ENCODE measurements at regions not wholly inside any gene's neighbourhood (a gene's known extent, or its start where the extent isn't known, plus 50 kb on each side); places are given as distances from the start of the nearest gene placed in this dataset.
"Not testable (repeated sequence)": the region's sequence is repeated elsewhere in the genome, so short reads cannot be mapped to it uniquely, and the experiment has no call there.

DNA sequence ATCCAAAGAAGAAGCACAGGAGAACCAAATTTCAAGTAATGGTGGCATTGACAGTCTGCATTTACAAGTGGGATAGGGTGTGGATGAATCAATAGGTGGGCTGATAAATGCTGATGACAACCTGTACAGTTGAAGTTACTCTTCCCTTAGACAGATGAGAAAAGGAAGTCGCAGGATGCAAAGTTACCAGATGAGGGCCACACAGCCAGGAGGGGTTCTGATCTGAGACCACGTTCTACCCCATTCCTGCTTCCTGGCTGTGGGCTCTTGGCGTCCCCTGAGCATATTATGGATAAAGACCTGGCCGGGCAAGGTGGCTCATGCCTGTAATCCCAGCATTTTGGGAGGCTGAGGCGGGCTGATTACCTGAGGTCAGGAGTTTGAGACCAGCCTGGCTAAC, 104.6 kb downstream of the EOMES start:
- H3K27me3 ChIP-seq (replicated peaks) = no peaks in the 10 kb centered on the region

DNA sequence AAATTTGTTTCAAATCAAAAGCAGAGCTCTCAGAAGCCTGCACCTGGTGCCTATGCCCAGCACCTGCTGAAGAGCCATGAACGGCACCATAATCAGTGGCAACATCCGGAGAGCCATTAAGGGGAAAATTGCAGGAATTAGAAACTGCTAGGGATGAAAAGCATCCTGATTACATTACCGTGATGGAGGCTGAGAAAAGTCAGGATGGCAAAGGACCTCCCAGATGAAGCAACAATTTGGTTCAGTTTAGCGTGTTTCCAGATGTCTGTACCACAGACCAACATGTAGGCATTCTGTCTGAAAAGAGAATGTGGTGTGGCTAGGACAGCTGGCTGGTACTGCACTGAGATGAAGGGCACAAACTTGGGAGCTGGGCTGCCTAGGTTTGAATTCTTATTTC, 106.1 kb downstream of the EOMES start:
- Histone ChIP-seq H3K9me3 (replicated peaks) (peaks cover 4% of the 10 kb centered on the region), H3K27ac (no peak overlapping the region), H3K27me3 (replicated peaks) (no peaks in the 10 kb centered on the region), H3K4me3 (no peak overlapping the region), H3K4me1 (replicated peaks) (peaks cover 42% of the 10 kb centered on the region), H3K36me3 (no peaks in the 10 kb centered on the region)
- DNase-seq (ENCODE audit: low read depth in 1 of 2, low spot score in 2 of 2) = no peak

More for the DNA sequence above, 104.6 kb downstream of the EOMES start:
- DNase-seq (ENCODE audit: low read depth in 1 of 2, low spot score in 2 of 2) = no peak
- peaks cover 4% of the 10 kb centered on the region for H3K9me3 ChIP-seq (replicated peaks)
- no peak overlapping the region for H3K4me3 ChIP-seq
- H3K27ac ChIP-seq = no peak overlapping the region
- peaks cover 45% of the 10 kb centered on the region for H3K4me1 ChIP-seq (replicated peaks)
- H3K36me3 ChIP-seq = no peaks in the 10 kb centered on the region

DNA sequence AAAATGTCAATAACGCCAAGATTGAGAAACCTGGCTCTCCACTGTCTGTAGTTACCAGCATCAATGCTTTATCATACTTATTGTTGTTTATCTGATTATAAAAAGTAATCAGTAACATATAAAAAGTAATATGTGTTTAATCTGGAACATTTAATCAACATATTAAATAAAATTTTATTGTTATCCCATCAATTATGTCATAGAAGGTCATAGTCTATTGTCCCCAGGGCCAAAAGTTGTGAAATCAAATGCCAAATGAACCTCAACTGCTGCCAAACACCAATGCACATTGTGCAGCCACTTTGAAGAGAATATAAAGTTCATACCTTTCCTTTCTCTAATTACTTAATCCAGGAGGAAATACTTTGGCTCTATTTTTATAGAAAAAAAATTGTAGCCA, 106.6 kb downstream of the EOMES start:
- Histone ChIP-seq H3K4me3 (no peak overlapping the region), H3K27me3 (replicated peaks) (no peaks in the 10 kb centered on the region), H3K9me3 (replicated peaks) (peaks cover 4% of the 10 kb centered on the region), H3K27ac (no peak overlapping the region), H3K36me3 (no peaks in the 10 kb centered on the region), H3K4me1 (replicated peaks) (peaks cover 42% of the 10 kb centered on the region)
- no peak for DNase-seq (ENCODE audit: low read depth in 1 of 2, low spot score in 2 of 2)

GRCh38 chr3:27614592-27614991, 107.5 kb downstream of the EOMES start:
- Histone ChIP-seq H3K4me3 (no peak overlapping the region), H3K9me3 (replicated peaks) (peaks cover 4% of the 10 kb centered on the region), H3K27ac (peak overlapping the region; percentile 22; the same call in 1 of the 2 replicates), H3K27me3 (replicated peaks) (no peaks in the 10 kb centered on the region), H3K4me1 (replicated peaks) (peaks cover 42% of the 10 kb centered on the region), H3K36me3 (no peaks in the 10 kb centered on the region)
- DNase-seq (ENCODE audit: low read depth in 1 of 2, low spot score in 2 of 2) = peak in 1 of 2 experiments; percentile 45

GRCh38 chr3:27613846-27614500, 108.2 kb downstream of the EOMES start:
- Histone ChIP-seq H3K4me1 (replicated peaks) (peaks cover 38% of the 10 kb centered on the region), H3K36me3 (no peaks in the 10 kb centered on the region), H3K4me3 (no peak overlapping the region), H3K27ac (peak overlapping the region; percentile 22), H3K9me3 (replicated peaks) (peaks cover 4% of the 10 kb centered on the region), H3K27me3 (replicated peaks) (no peaks in the 10 kb centered on the region)
- no peak for DNase-seq (ENCODE audit: low read depth in 1 of 2, low spot score in 2 of 2)

- H3K27ac ChIP-seq = no peak overlapping the region
- H3K4me3 ChIP-seq = no peak overlapping the region
- H3K36me3 ChIP-seq = no peaks in the 10 kb centered on the region
- H3K27me3 ChIP-seq (replicated peaks) = no peaks in the 10 kb centered on the region
- no peak for DNase-seq (ENCODE audit: low read depth in 1 of 2, low spot score in 2 of 2)
- peaks cover 43% of the 10 kb centered on the region for H3K4me1 ChIP-seq (replicated peaks)
- peaks cover 4% of the 10 kb centered on the region for H3K9me3 ChIP-seq (replicated peaks)
Measured at GRCh38 chr3:27610800-27611525, 111.2 kb downstream of the EOMES start.

- Histone ChIP-seq H3K36me3 (no peaks in the 10 kb centered on the region), H3K27me3 (replicated peaks) (no peaks in the 10 kb centered on the region), H3K9me3 (replicated peaks) (no peaks in the 10 kb centered on the region), H3K27ac (peak overlapping the region; percentile 19), H3K4me1 (replicated peaks) (peaks cover 18% of the 10 kb centered on the region), H3K4me3 (no peak overlapping the region)
- DNase-seq (ENCODE audit: low read depth in 1 of 2, low spot score in 2 of 2) = peak; percentile 78 to 81
Measured at GRCh38 chr3:27607370-27607769, 114.8 kb downstream of the EOMES start.

GRCh38 chr3:27606537-27606936, 115.6 kb downstream of the EOMES start:
- DNase-seq (ENCODE audit: low read depth in 1 of 2, low spot score in 2 of 2) = no peak
- H3K4me3 ChIP-seq = no peak overlapping the region
- H3K9me3 ChIP-seq (replicated peaks) = no peaks in the 10 kb centered on the region
- no peaks in the 10 kb centered on the region for H3K27me3 ChIP-seq (replicated peaks)
- peaks cover 18% of the 10 kb centered on the region for H3K4me1 ChIP-seq (replicated peaks)
- peak overlapping the region; percentile 19; the same call in 1 of the 2 replicates for H3K27ac ChIP-seq
- no peaks in the 10 kb centered on the region for H3K36me3 ChIP-seq

DNA sequence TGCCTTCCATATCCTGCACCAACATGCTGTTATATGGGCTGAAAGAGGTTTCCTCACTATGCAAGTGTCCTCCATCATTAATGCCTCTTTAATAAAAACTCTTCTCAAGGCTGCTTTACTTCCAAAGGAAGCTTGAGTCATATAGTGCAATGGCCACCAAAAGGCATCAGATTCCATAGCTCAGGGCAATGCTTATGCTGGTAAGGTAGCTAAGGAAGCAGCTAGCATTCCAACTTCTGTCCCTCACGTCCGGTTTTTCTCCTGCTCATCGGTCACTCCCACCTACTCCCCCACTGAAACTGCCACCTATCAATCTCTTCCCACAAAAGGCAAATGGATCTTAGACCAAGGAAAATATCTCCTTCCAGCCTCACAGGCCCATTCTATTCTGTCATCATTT, 117.1 kb upstream of the SLC4A7 start:
- H3K9me3 ChIP-seq (replicated peaks); H3K27ac ChIP-seq; H3K36me3 ChIP-seq; DNase-seq (ENCODE audit: low read depth in 1 of 2, low spot score in 2 of 2); H3K27me3 ChIP-seq (replicated peaks); H3K4me3 ChIP-seq: not testable (repeated sequence)
- peaks cover 14% of the 10 kb centered on the region for H3K4me1 ChIP-seq (replicated peaks)

GRCh38 chr3:27599741-27600140, 115.6 kb upstream of the SLC4A7 start:
- H3K27ac ChIP-seq; H3K4me3 ChIP-seq; H3K27me3 ChIP-seq (replicated peaks); H3K36me3 ChIP-seq; H3K9me3 ChIP-seq (replicated peaks); DNase-seq (ENCODE audit: low read depth in 1 of 2, low spot score in 2 of 2): not testable (repeated sequence)
- H3K4me1 ChIP-seq (replicated peaks) = peaks cover 23% of the 10 kb centered on the region

DNA sequence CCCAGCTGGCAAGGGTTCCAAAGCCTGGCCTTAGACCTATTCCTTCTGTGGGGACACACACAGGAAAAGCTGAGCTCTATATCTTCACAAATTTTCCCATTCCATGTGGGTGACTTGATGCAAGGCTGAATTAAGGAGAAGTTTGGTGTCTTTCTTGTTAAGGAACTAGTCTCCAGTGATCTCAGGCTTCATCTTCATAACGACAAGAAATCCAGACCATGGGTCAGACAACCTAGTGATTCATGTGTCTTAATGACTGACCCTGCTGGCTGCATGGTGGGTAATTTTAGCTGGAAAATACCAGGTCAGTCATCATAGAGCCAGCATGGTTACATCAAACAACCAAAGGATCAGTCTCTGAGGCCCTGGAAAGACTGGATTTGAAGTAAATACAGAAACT, 112.7 kb upstream of the SLC4A7 start:
- no peak for DNase-seq (ENCODE audit: low read depth in 1 of 2, low spot score in 2 of 2)
- Histone ChIP-seq H3K4me1 (replicated peaks) (peaks cover 23% of the 10 kb centered on the region), H3K4me3 (no peak overlapping the region), H3K9me3 (replicated peaks) (no peaks in the 10 kb centered on the region), H3K27ac (peak overlapping the region; percentile 11; the same call in 1 of the 2 replicates), H3K27me3 (replicated peaks) (no peaks in the 10 kb centered on the region), H3K36me3 (no peaks in the 10 kb centered on the region)

GRCh38 chr3:27596334-27596841, 112.2 kb upstream of the SLC4A7 start:
- no peak overlapping the region for H3K4me3 ChIP-seq
- peak; percentile 52 to 76 for DNase-seq (ENCODE audit: low read depth in 1 of 2, low spot score in 2 of 2)
- H3K27ac ChIP-seq = peak overlapping the region; percentile 11; the same call in 1 of the 2 replicates

DNA sequence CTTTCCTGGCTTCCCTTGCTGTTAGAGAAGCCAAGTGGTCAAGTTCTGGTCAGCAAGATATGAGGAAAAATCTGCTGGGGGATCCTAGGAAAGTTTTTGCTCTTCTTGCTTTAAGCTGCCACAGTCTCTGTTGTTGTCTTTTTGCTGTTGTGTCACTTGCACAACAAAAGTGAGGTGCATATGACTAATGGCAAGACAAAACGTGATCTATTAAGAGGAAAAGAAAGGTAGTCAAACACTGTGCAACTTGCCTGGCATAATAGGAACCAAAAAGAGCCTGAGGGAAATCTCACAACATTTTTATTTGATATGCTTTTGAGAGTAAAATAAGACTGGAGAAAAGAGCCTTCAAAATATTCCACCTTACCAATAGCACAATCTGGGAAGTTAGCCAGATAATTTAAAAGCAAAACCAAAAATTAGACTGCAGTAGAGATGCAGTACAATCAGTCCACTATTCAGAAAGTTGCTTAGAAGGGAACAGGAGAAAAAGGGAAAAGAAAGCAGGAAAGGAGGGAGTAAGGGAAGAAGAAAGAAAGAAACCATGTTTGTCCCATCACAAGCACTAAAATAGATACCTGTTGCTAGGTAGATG, 110.0 kb upstream of the SLC4A7 start:
- Histone ChIP-seq H3K9me3 (replicated peaks) (no peaks in the 10 kb centered on the region), H3K27me3 (replicated peaks) (no peaks in the 10 kb centered on the region), H3K36me3 (no peaks in the 10 kb centered on the region), H3K4me1 (replicated peaks) (peaks cover 46% of the 10 kb centered on the region), H3K4me3 (no peak overlapping the region), H3K27ac (no peak overlapping the region)
- DNase-seq (ENCODE audit: low read depth in 1 of 2, low spot score in 2 of 2) = no peak

More at GRCh38 chr3:27596334-27596841, 112.2 kb upstream of the SLC4A7 start:
- H3K9me3 ChIP-seq (replicated peaks) = no peaks in the 10 kb centered on the region
- no peaks in the 10 kb centered on the region for H3K27me3 ChIP-seq (replicated peaks)
- no peaks in the 10 kb centered on the region for H3K36me3 ChIP-seq
- peaks cover 26% of the 10 kb centered on the region for H3K4me1 ChIP-seq (replicated peaks)

- no peak for DNase-seq (ENCODE audit: low read depth in 1 of 2, low spot score in 2 of 2)
- Histone ChIP-seq H3K4me1 (replicated peaks) (peaks cover 46% of the 10 kb centered on the region), H3K27ac (no peak overlapping the region), H3K36me3 (no peaks in the 10 kb centered on the region), H3K9me3 (replicated peaks) (no peaks in the 10 kb centered on the region), H3K27me3 (replicated peaks) (no peaks in the 10 kb centered on the region), H3K4me3 (no peak overlapping the region)
Measured at GRCh38 chr3:27593173-27593572, 109.0 kb upstream of the SLC4A7 start.
